K562 (cell line): ENCODE measurements at regions not wholly inside any gene's neighbourhood (a gene's known extent, or its start where the extent isn't known, plus 50 kb on each side); places are given as distances from the start of the nearest gene placed in this dataset.
A peak's percentile ranks its signal among the peaks of the same experiment; 100 is the strongest.

Experiments
- ATAC-seq: fragments of 200-7000 bp; cut with Tn5 transposase; 3 replicates; pipeline ENCODE4 v1.9.1; 2020; ENCODE audit warnings: moderate library complexity
- BruUV-seq: library from RNA; stranded (reverse); fragments of 400-500 nt; replicated peaks from 2 replicates; lab custom pipeline; 2021; lab: Mats Ljungman, UMichigan
- CTCF ChIA-PET: fragments of 300-600 bp; formaldehyde crosslinking; extraction: SDS; loops from one replicate; lab custom pipeline; 2021; ENCODE audit warnings: low intra/inter-chr PET ratio; lab: Yijun Ruan, JAX
- POLR2A ChIA-PET: fragments of 300-600, 350-650 bp; sonication (Branson Sonifier 250); formaldehyde crosslinking; extraction: SDS; loops from one replicate; lab custom pipeline; 2021; ENCODE audit warnings: antibody characterized with exemption, inconsistent platforms; lab: Yijun Ruan, JAX
- DNase-seq, 4 experiments: peaks; one replicate each; pipeline versions ENCODE4 v3.0.0 to v3.0.0-alpha.2; 2011 to 2018; ENCODE audit warnings: low spot score in 3 of 4, mixed read lengths in 3 of 4; ENCODE audit errors: extremely low read depth in 1 of 4
- FAIRE-seq: peaks from 2 replicates; lab custom pipeline; 2011; peaks lifted over from hg19 to GRCh38; lab: Jason Lieb, UNC
- H2AFZ ChIP-seq: 2 replicates; pipeline ENCODE4 v1.6.0; 2011; ENCODE audit warnings: low read depth, low read length, control low read depth, inconsistent platforms
- H3K27ac ChIP-seq: fragments of 200-600 bp; 3 replicates; pipeline ENCODE4 v1.8.0; 2011; ENCODE audit warnings: low read depth, mild to moderate bottlenecking, control low read depth, inconsistent platforms, low read length, moderate library complexity, mixed read lengths; ENCODE audit errors: extremely low read depth
- H3K27me3 ChIP-seq, 2 experiments: fragments of 300-600 bp in 1 of 2; 2 replicates in 1 of 2; 3 replicates in 1 of 2; pipeline versions ENCODE4 v1.6.0 to v1.8.0; 2011; ENCODE audit warnings: inconsistent platforms in 2 of 2, low read length in 2 of 2, mild to moderate bottlenecking in 1 of 2, mixed read lengths in 1 of 2, moderate library complexity in 1 of 2; ENCODE audit not compliant: control insufficient read depth in 2 of 2, insufficient read depth in 2 of 2
- H3K36me3 ChIP-seq: fragments of 300-600 bp; 3 replicates; pipeline ENCODE4 v1.8.0; 2011; ENCODE audit warnings: mild to moderate bottlenecking, low read length, inconsistent platforms; ENCODE audit not compliant: control insufficient read depth, insufficient read depth
- H3K4me1 ChIP-seq, 2 experiments: fragments of 200-600 bp in 1 of 2; replicated peaks in 1 of 2; 2 replicates in 1 of 2; 3 replicates in 1 of 2; pipeline versions ENCODE4 v1.5.1 to v1.8.0; 2011; ENCODE audit warnings: inconsistent platforms in 2 of 2, low read length in 2 of 2, mild to moderate bottlenecking in 1 of 2, mixed read lengths in 1 of 2, moderate library complexity in 1 of 2; ENCODE audit not compliant: control insufficient read depth in 2 of 2, insufficient read depth in 2 of 2
- H3K4me2 ChIP-seq: 2 replicates; pipeline ENCODE4 v1.6.1; 2011; ENCODE audit warnings: low read length, control low read depth, inconsistent platforms, mixed read lengths; ENCODE audit not compliant: insufficient read depth
- H3K4me3 ChIP-seq: fragments of 200-600 bp; sonication (generic), shearing (Covaris generic); 2 replicates; pipeline ENCODE4 v1.5.1; 2016; ENCODE audit warnings: control low read depth, inconsistent platforms
- H3K79me2 ChIP-seq: fragments of 200-600 bp; 3 replicates; pipeline ENCODE4 v1.8.0; 2011; ENCODE audit warnings: low read length, inconsistent platforms; ENCODE audit not compliant: control insufficient read depth, insufficient read depth
- H3K9ac ChIP-seq, 2 experiments: 2 replicates each; pipeline versions ENCODE4 v1.6.0 to v1.6.1; 2011; ENCODE audit warnings: low read depth in 2 of 2, low read length in 2 of 2, control low read depth in 1 of 2, inconsistent platforms in 1 of 2, mild to moderate bottlenecking in 1 of 2, mixed read lengths in 1 of 2; ENCODE audit not compliant: insufficient read depth in 1 of 2
- H3K9me1 ChIP-seq: one replicate; pipeline ENCODE4 v1.6.0; 2011; ENCODE audit warnings: inconsistent platforms, mild to moderate bottlenecking, low read length, moderate library complexity; ENCODE audit not compliant: control insufficient read depth, insufficient read depth
- H3K9me3 ChIP-seq: replicated peaks from 2 replicates; pipeline ENCODE4 v1.5.1; 2011; ENCODE audit warnings: low read depth, low read length, inconsistent platforms; ENCODE audit not compliant: control insufficient read depth, insufficient read depth
- H4K20me1 ChIP-seq: replicated peaks from 2 replicates; pipeline ENCODE4 v1.6.1; 2011; ENCODE audit warnings: low read length, inconsistent platforms, mixed read lengths; ENCODE audit not compliant: control insufficient read depth, insufficient read depth
- CREM ChIP-seq: IDR thresholded peaks from 2 replicates; pipeline ENCODE4 v1.6.1; 2014; ENCODE audit warnings: antibody characterized with exemption, low read depth
- ELF4 ChIP-seq: fragments of 450-650 bp; formaldehyde crosslinking; IDR thresholded peaks from 2 replicates; pipeline ENCODE4 v1.4.0; 2022; ENCODE audit warnings: missing genetic modification characterization
- KLF10 ChIP-seq: fragments of 250-450 bp; sonication (Bioruptor Pico); IDR thresholded peaks from 2 replicates; pipeline ENCODE4 v1.6.1; 2021; ENCODE audit warnings: matching md5 sums
- MAFF ChIP-seq: IDR thresholded peaks from 2 replicates; pipeline ENCODE4 v1.6.1; 2012; ENCODE audit warnings: low read length, improper control_type of control experiment
- MTA3 ChIP-seq: fragments of 450-650 bp; formaldehyde crosslinking; IDR thresholded peaks from 2 replicates; pipeline ENCODE4 v1.6.1; 2017; ENCODE audit warnings: mild to moderate bottlenecking, borderline replicate concordance
- NFE2 ChIP-seq: IDR thresholded peaks from 2 replicates; pipeline ENCODE4 v1.6.1; 2014; ENCODE audit warnings: antibody characterized with exemption, low read depth
- POU5F1 ChIP-seq: fragments of 150-350 bp; IDR thresholded peaks from 2 replicates; pipeline ENCODE4 v1.6.1; 2014; ENCODE audit warnings: borderline replicate concordance, low read length, low read depth, mild to moderate bottlenecking; ENCODE audit not compliant: partially characterized antibody
- PRMT5 ChIP-seq: sonication (generic); formaldehyde crosslinking; IDR thresholded peaks from 2 replicates; pipeline ENCODE4 v1.5.0; 2020; ENCODE audit warnings: missing genetic modification reagents
- PTTG1 ChIP-seq: fragments of 450-650 bp; IDR thresholded peaks from 2 replicates; pipeline ENCODE4 v1.6.1; 2016; ENCODE audit warnings: low read depth, mild to moderate bottlenecking, missing genetic modification characterization, missing compliant biosample characterization
- SLC30A9 ChIP-seq: fragments of 250-450 bp; sonication (Bioruptor Pico); IDR thresholded peaks from 2 replicates; pipeline ENCODE4 v1.8.0; 2022; ENCODE audit warnings: mild to moderate bottlenecking, moderate library complexity
- TFAP4 ChIP-seq: sonication (generic); formaldehyde crosslinking; IDR thresholded peaks from 2 replicates; pipeline ENCODE4 v1.8.0; 2022; ENCODE audit warnings: missing genetic modification reagents, mild to moderate bottlenecking, moderate library complexity, borderline replicate concordance
- ZBTB33 ChIP-seq: sonication (generic); formaldehyde crosslinking; IDR thresholded peaks from 2 replicates; pipeline ENCODE4 v1.8.1; 2023; ENCODE audit warnings: mild to moderate bottlenecking, missing genetic modification reagents
- ZNF134 ChIP-seq: fragments of 250-450 bp; sonication (Bioruptor Pico); conservative IDR thresholded peaks from 2 replicates; pipeline ENCODE4 v1.4.0; 2020
- ZNF384 ChIP-seq: IDR thresholded peaks from 2 replicates; pipeline ENCODE4 v1.6.1; 2012; ENCODE audit warnings: low read depth, low read length, improper control_type of control experiment
- ZNF583 ChIP-seq: fragments of 250-450 bp; sonication (Bioruptor Pico); IDR thresholded peaks from 2 replicates; pipeline ENCODE4 v1.4.0; 2020
- WGBS: fragments of 100-300 bp; shearing (Covaris generic); methylation state at CpG from one replicate; pipeline ENCODE4 v1.1.6; 2016; ENCODE audit warnings: low coverage, mixed read lengths; ENCODE audit not compliant: insufficient coverage; ENCODE audit errors: missing lambda C conversion rate; 5-methylcytosine and 5-hydroxymethylcytosine counted together
- in situ Hi-C: fragments of 300-500 bp; cut with MboI; formaldehyde crosslinking; loops from 4 replicates; pipeline ENCODE4 v1.15.0; 2018; ENCODE audit warnings: inconsistent platforms, mixed read lengths
- intact Hi-C: fragments of 100-400 bp; cut with micrococcal nuclease; formaldehyde crosslinking; loops from 2 replicates; pipeline ENCODE4 v1.14.2; 2022

- POLR2A ChIA-PET: no interaction called here
- Histone ChIP-seq H2AFZ (no peak overlapping the region), H3K27ac (no peak overlapping the region), H4K20me1 (no peaks in the 10 kb centered on the region), H3K9ac (no peak overlapping the region), H3K27me3 (no peaks in the 10 kb centered on the region), H3K36me3 (no peaks in the 10 kb centered on the region), H3K4me2 (no peak overlapping the region), H3K9me1 (no peaks in the 10 kb centered on the region), H3K4me3 (no peak overlapping the region), H3K4me1 (no peaks in the 10 kb centered on the region), H3K9me3 (no peaks in the 10 kb centered on the region), H3K79me2 (no peaks in the 10 kb centered on the region)
- TF ChIP-seq CREM (peak; percentile 46; the same call in 1 of the 2 replicates), MAFF (0 out of 2 replicates have a peak, but pooled peaks have one; percentile 4), ZNF134 (CRISPR knock-in tag) (no peak), NFE2 (peak; percentile 55), ZNF583 (CRISPR knock-in tag) (no peak)
- CTCF ChIA-PET: no interaction called here
- intact Hi-C loops: no loop called here
- 0% methylated on average over 3 of the region's 3 CpGs for WGBS
- BruUV-seq: no TSS peak
- FAIRE-seq: no peak
- in situ Hi-C loops: no loop called here
- DNase-seq: no peak
- no peak for ATAC-seq
Observed at GRCh38 chr22:47228767-47229166, 466.3 kb downstream of the TBC1D22A start.

GRCh38 chr22:47225931-47226633 lies 463.6 kb downstream of the TBC1D22A start:
- ATAC-seq: no peak
- CTCF ChIA-PET: no interaction called here
- DNase-seq: no peak
- Histone ChIP-seq H3K27ac (no peak overlapping the region), H4K20me1 (no peaks in the 10 kb centered on the region), H3K9ac (no peak overlapping the region), H3K4me1 (no peaks in the 10 kb centered on the region), H2AFZ (no peak overlapping the region), H3K79me2 (no peaks in the 10 kb centered on the region), H3K4me3 (no peak overlapping the region), H3K9me1 (no peaks in the 10 kb centered on the region), H3K4me2 (no peak overlapping the region), H3K27me3 (0 out of 5 replicates have a peak, but pooled peaks cover 0 to 4% of the 10 kb centered on the region in 2 experiments), H3K36me3 (no peaks in the 10 kb centered on the region), H3K9me3 (no peaks in the 10 kb centered on the region)
- no peak for FAIRE-seq
- POLR2A ChIA-PET: no interaction called here
- WGBS: 0% methylated on average over 9 of the region's 15 CpGs
- no TSS peak for BruUV-seq
- intact Hi-C loops: no loop called here
- in situ Hi-C loops: no loop called here
- TF ChIP-seq ZNF384: no peak
- TF ChIP-seq TFAP4: no peak
- no peak for TF ChIP-seq POU5F1
- TF ChIP-seq SLC30A9 (CRISPR knock-in tag): no peak
- TF ChIP-seq PTTG1 (tag): no peak
- TF ChIP-seq KLF10: no peak
- no peak for TF ChIP-seq PRMT5 (CRISPR knock-in tag)
- no peak for TF ChIP-seq ELF4 (CRISPR knock-in tag)
- TF ChIP-seq ZBTB33: no peak
- no peak for TF ChIP-seq MTA3
